ENCODE measurements at regions not wholly inside any gene's neighbourhood (a gene's known extent, or its start where the extent isn't known, plus 50 kb on each side); places are given as distances from the start of the nearest gene placed in this dataset.

DNA sequence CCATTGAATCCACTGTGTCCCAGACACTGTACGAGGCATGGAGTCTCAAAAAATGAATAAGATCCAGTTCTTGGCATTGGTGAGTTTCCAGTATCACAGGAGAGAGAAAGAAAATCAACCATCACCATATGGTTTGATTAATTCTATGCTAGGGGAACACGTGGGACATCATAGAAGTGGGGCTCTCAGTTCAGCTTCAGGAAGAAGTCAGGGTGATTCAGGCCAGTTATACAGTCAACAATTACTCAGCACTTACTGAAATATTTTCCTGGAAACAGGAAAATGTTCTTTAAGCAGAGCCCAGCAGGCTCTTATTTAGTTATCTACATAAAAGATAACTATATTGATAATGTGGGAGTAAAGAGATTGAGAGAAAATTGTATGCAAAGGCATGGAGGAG lies 407.2 kb downstream of the NOVA1 start:
- H3K36me3 ChIP-seq: no peaks in the 10 kb centered on the region
- H3K27me3 ChIP-seq: no peaks in the 10 kb centered on the region
- no peak overlapping the region for H3K4me3 ChIP-seq
- no peak for DNase-seq
- H3K9me3 ChIP-seq: no peaks in the 10 kb centered on the region

DNA sequence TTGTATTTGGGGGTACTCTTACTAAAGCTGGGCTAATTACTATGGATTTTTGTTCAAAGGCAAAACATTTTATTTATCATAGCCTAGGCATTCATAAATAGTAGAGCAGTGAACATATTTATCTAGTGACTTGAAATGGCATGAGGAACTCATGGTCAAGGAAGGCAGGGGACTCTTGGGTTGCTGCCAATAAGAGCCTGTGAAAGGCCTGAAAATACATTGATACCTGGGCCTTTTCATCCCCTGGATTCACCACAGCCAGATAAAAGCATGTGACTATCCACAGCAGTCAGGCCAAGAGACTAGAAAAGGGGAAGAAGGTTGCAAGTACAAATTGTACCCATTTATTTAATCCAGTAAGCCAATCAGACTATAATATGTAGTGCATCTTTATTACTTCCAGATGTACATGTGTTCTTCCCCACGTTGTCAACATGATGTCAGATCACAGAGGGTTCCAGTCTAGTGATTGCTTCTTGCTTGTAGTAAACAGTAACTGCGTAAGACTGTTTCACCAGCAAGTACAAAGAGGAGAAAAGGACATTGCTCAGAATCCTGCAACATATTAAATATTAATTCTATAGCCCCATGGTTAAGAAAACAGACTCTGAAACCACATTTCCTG lies 409.7 kb downstream of the NOVA1 start:
- H3K27me3 ChIP-seq: no peaks in the 10 kb centered on the region
- H3K9me3 ChIP-seq: no peaks in the 10 kb centered on the region
- H3K36me3 ChIP-seq: no peaks in the 10 kb centered on the region
- DNase-seq: no peak
- no peak overlapping the region for H3K4me3 ChIP-seq

- Histone ChIP-seq H3K9me3 (no peaks in the 10 kb centered on the region), H3K36me3 (no peaks in the 10 kb centered on the region), H3K27me3 (no peaks in the 10 kb centered on the region), H3K4me3 (no peak overlapping the region)
- no peak for DNase-seq
Measured at GRCh38 chr14:26180221-26180620, 417.6 kb downstream of the NOVA1 start.

- no peak overlapping the region for H3K4me3 ChIP-seq
- no peaks in the 10 kb centered on the region for H3K27me3 ChIP-seq
- no peak for DNase-seq
- no peaks in the 10 kb centered on the region for H3K9me3 ChIP-seq
- H3K36me3 ChIP-seq: no peaks in the 10 kb centered on the region
Measured at GRCh38 chr14:26175658-26176057, 422.2 kb downstream of the NOVA1 start.

GRCh38 chr14:26174395-26174794 lies 423.4 kb downstream of the NOVA1 start:
- H3K4me3 ChIP-seq: no peak overlapping the region
- H3K9me3 ChIP-seq: no peaks in the 10 kb centered on the region
- no peaks in the 10 kb centered on the region for H3K27me3 ChIP-seq
- no peaks in the 10 kb centered on the region for H3K36me3 ChIP-seq
- DNase-seq: no peak

GRCh38 chr14:26173581-26174110 lies 424.2 kb downstream of the NOVA1 start:
- H3K36me3 ChIP-seq: no peaks in the 10 kb centered on the region
- H3K27me3 ChIP-seq: no peaks in the 10 kb centered on the region
- no peaks in the 10 kb centered on the region for H3K9me3 ChIP-seq
- no peak for DNase-seq
- no peak overlapping the region for H3K4me3 ChIP-seq

DNA sequence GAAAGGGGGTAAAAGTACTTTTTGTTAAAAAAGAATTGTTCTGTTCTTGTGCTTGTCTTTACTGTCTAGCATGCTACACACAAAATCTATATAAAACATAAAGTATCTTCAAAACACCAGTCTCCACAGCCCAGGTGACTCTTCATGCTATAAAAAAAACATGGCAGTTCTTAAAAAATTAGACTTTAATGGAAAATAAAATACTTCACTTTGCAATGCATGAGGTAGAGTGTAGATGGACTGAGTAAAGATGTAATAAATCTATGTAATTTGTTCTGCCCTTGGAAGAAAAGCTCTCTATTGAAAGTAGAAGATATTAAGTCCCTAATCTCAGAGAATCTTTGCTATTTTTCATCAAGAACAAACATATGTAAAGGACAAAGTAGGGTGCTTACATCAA lies 425.4 kb downstream of the NOVA1 start:
- no peak overlapping the region for H3K4me3 ChIP-seq
- H3K9me3 ChIP-seq: no peaks in the 10 kb centered on the region
- H3K36me3 ChIP-seq: no peaks in the 10 kb centered on the region
- H3K27me3 ChIP-seq: no peaks in the 10 kb centered on the region
- no peak for DNase-seq

- Histone ChIP-seq H3K9me3 (no peaks in the 10 kb centered on the region), H3K4me3 (no peak overlapping the region), H3K36me3 (no peaks in the 10 kb centered on the region), H3K27me3 (no peaks in the 10 kb centered on the region)
- DNase-seq: no peak
Measured at GRCh38 chr14:26170885-26171284, 426.9 kb downstream of the NOVA1 start.

GRCh38 chr14:26163761-26164160 lies 434.1 kb downstream of the NOVA1 start:
- Histone ChIP-seq H3K27me3 (no peaks in the 10 kb centered on the region), H3K36me3 (no peaks in the 10 kb centered on the region), H3K9me3 (no peaks in the 10 kb centered on the region), H3K4me3 (no peak overlapping the region)
- no peak for DNase-seq

DNA sequence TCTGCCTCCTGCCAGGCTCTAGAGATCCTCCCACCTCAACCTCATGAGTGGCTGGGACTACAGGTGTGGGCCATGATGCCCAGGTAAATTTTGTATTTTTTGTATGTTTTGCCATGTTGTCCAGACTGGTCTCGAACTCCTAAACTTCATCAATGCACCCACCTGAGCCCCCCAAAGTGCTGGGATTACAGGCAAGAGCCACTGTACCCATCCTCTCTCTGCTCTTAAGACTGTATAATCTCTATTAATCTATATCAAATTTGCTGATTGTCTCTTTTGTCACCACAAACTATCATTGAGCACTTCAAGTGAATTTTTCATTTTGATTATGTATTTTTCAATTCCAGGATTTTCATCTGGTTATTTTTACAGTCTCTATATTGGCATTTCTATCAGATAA lies 440.3 kb downstream of the NOVA1 start:
- DNase-seq: no peak
- no peaks in the 10 kb centered on the region for H3K27me3 ChIP-seq
- no peaks in the 10 kb centered on the region for H3K36me3 ChIP-seq
- no peaks in the 10 kb centered on the region for H3K9me3 ChIP-seq
- H3K4me3 ChIP-seq: no peak overlapping the region

DNA sequence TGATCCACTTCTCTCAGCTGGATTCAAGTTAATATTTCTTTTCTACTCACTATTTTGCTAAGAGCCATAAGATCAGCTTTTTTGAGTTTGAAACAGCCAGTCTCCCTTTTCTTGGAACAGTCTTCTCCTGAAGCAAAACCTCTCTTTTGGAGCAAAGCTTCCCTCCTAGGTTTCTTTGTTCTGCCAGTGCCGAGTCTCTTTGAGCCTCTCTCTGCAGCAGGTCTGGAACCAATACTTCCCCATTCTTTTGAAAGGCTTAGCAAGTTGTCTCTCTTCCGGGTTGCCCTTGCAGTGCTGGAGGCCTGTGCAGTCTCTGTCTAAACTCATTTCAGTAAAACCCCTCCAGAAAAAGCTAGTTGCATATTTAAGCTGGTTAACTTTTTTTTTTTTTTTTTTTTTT lies 454.8 kb downstream of the NOVA1 start:
- Histone ChIP-seq H3K9me3 (no peaks in the 10 kb centered on the region), H3K36me3 (no peaks in the 10 kb centered on the region), H3K27me3 (no peaks in the 10 kb centered on the region), H3K4me3 (no peak overlapping the region)
- no peak for DNase-seq

DNA sequence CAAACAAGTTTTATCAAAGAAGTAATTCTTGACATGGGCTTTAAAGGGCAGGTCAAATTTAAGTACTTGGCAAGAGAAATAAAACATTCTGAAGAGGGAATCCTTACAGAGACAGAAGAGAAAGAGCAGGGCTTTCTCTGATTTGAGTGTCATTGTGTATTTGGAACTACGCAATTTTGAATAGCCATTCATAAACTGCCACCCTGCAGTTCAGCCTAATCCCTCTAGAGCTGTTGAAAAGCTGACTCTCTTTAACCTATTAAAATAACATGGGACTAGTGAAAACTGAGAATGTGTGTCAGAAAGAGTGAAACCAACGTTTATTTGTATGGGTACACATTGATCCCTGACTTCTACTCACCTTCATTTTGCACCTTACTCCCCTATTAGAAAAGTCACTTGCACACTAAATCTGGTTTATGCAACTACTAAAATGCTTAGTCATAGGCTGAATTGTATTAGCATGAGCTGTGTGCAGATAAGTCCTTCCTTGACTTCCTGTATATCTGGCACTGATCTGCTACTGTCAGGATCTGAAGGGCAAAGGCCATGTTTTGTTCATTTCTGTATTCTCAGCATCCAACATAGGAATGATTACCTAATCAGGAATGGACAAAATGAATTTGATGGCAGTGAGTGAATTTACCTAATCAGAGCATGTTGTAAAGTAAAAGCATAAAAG lies 458.9 kb downstream of the NOVA1 start:
- DNase-seq: peak; percentile 1
- Histone ChIP-seq H3K27me3 (no peaks in the 10 kb centered on the region), H3K36me3 (no peaks in the 10 kb centered on the region), H3K4me3 (no peak overlapping the region), H3K9me3 (no peaks in the 10 kb centered on the region)

DNA sequence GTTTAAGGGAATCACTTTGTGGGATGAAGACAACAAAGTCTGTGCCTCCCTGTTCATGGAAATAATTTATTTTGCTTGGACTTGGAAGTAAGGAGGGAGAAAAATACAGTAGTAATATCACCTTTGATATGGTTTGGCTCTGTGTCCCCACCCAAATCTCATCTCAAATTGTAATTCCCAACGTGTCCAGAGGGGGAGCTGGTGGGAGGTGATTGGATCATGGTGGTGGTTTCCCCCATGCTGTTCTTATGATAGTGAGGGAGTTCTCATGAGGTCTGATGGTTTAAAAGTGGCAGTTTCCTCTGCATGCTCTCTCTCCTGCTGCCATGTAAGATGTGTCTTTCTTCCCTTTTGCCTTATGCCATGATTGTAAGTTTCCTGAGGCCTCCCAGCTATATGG lies 460.7 kb downstream of the NOVA1 start:
- no peaks in the 10 kb centered on the region for H3K36me3 ChIP-seq
- no peak for DNase-seq
- no peak overlapping the region for H3K4me3 ChIP-seq
- H3K9me3 ChIP-seq: no peaks in the 10 kb centered on the region
- no peaks in the 10 kb centered on the region for H3K27me3 ChIP-seq

DNA sequence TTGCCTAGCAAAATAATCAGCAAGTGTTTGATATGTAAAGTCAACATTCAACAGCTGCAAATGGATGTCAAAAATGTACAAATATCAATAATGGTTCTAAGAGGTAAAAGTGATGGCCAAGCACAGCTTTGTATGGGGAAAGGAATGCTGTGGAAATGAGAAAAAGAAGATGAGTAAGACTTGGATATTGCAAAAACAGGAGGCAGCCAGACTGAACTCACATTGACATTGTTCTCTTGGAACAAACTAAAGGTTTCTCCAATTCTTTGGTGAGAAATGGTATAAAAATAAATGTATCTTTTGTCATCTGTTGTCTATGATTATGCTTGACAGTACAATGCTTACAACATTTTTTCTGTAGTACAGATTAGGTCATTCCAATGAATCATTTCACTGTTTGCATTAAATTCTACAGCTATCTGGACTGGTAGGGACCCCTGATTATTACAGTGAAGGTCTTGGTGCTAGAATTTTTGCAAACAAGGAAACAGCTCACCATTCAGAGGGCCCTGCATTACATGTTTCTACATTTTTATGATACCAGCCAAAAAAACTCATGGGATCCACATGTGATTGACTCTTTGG lies 465.7 kb downstream of the NOVA1 start:
- Histone ChIP-seq H3K9me3 (no peaks in the 10 kb centered on the region), H3K4me3 (no peak overlapping the region), H3K27me3 (no peaks in the 10 kb centered on the region), H3K36me3 (no peaks in the 10 kb centered on the region)
- no peak for DNase-seq

DNA sequence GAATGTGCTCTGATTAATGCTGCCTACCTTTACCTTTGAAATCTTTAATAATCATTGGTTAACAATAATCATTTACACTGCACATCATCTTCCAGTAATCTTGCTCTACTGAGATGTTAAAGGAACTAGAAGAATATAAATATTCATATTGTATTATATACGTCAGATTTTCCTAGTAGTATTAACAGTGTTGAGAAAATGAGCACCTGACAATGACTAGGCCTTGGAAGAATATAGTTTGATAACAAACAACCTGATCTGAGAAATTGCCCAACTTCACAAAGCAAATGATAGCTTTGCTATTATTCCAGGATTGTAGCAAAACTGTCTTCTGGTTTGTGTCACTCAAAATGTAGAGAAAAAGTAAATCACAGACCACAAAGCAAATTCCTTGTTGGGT lies 467.1 kb downstream of the NOVA1 start:
- Histone ChIP-seq H3K27me3 (no peaks in the 10 kb centered on the region), H3K4me3 (no peak overlapping the region), H3K36me3 (no peaks in the 10 kb centered on the region), H3K9me3 (no peaks in the 10 kb centered on the region)
- DNase-seq: no peak

DNA sequence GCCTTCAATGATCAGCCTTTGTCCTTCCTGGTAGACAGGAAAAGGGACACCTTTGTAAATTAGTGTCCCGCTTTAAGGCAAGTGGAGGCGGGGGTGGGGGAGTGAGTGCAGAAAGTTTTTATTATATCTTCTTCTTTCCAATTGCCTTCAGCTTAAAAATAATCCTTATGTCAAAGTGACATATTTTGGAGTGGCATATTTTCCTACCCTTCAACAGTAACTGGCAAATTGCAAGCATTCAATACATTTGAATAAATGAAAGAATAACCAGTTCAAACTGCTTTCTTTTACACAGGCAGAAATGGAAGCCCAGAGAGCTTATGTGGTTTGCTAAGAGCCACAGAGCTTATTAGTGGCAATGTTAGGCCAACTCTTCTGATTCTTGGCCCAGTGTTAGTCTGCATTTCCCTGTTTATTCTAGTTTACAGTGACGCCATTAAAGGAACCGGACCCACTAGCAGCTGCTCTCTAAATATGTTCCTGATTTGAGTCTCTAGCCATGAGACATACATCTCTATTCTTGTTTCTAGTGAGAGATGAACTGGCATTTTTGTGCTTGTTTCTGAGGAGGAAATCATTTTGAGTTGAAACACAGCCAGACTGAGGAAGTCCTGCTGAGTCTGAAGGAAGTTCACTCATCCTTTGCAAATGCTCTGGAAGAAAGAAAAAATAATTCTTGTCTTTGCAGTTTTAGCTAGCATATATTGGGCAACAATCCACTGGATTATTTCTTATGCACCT lies 468.7 kb downstream of the NOVA1 start:
- H3K9me3 ChIP-seq: no peaks in the 10 kb centered on the region
- no peak overlapping the region for H3K4me3 ChIP-seq
- DNase-seq: peak; percentile 4
- H3K27me3 ChIP-seq: no peaks in the 10 kb centered on the region
- H3K36me3 ChIP-seq: no peaks in the 10 kb centered on the region

DNA sequence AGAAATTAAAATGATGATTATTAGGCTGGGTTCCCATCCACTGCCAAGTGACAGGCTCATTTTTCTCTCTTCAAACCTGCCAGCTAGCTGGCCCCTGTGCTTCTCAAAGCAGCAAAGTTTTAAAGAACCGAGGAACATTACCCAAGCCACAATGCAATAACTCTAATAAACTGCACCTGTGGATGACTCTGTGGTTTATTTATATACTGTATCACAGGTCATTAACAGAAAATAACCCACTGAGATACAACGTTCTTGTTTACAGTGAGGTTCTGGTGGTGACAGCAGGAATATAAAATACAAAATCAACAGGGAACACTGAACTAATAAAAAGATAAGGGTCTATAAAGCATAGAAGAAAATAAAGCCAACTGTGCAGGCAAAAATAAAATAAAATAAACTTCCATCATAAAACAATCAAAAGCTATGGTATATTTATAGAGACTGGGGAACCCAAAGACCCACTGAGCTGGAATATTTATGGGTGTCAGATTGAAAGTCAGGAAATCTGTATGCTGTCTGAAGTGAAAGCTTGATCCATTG lies 472.9 kb downstream of the NOVA1 start:
- no peaks in the 10 kb centered on the region for H3K27me3 ChIP-seq
- no peak for DNase-seq
- no peaks in the 10 kb centered on the region for H3K9me3 ChIP-seq
- H3K36me3 ChIP-seq: no peaks in the 10 kb centered on the region
- no peak overlapping the region for H3K4me3 ChIP-seq
